Prostate gland (tissue), 2 donors: ENCODE measurements at regions not wholly inside any gene's neighbourhood (a gene's known extent, or its start where the extent isn't known, plus 50 kb on each side); places are given as distances from the start of the nearest gene placed in this dataset.

Source experiments
- CTCF ChIP-seq, 4 experiments: fragments of 200-600 bp in 2 of 4; fragments of 450-650 bp in 2 of 4; sonication (generic) in 2 of 4; IDR thresholded peaks; 1 replicate in 3 of 4; 2 replicates in 1 of 4; pipeline ENCODE4 v1.5.1; 2016 to 2019; ENCODE audit warnings: antibody characterized with exemption in 4 of 4, mild to moderate bottlenecking in 2 of 4, moderate library complexity in 2 of 4
- POLR2A ChIP-seq: fragments of 450-650 bp; IDR thresholded peaks from one replicate; pipeline ENCODE4 v1.6.1; 2016; ENCODE audit warnings: antibody characterized with exemption, mild to moderate bottlenecking

DNA sequence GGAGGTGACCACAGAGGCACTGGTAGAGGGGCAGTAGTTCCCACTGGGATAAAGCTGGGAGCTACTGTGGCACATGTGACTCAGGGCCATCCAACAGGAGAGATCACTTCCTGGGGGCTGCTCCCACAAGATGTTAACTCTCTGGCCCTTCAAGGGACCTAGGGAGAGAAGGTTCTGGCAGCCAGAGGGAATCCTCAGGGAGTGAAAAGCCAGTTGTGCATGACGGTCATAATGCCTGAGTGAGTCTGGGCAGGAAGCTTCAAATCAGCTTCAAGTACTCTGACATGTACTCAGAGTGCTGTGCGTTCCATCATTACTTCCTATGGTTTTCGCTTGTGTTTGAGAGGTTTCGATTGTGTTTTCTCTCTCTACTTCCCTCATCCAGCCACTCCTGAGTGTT is 388.5 kb downstream of the GABRG2 start:
- no peak for TF ChIP-seq CTCF (IDR thresholded peaks at IDR 0.05)
- TF ChIP-seq POLR2A = no peak
